NOMO-1 treated with dmso at 0.1 percent for 144 hours (cell line): ENCODE measurements at regions not wholly inside any gene's neighbourhood (a gene's known extent, or its start where the extent isn't known, plus 50 kb on each side); places are given as distances from the start of the nearest gene placed in this dataset.

Experiments used
- DNase-seq: peaks from one replicate; lab custom pipeline; 2025; ENCODE audit not compliant: unreplicated experiment; lab: John Stamatoyannopoulos, UW

GRCh38 chr16:73544826-73545225 is 496.9 kb upstream of the ZFHX3 start:
- no peak for DNase-seq

GRCh38 chr16:73543970-73544599 is 496.2 kb upstream of the ZFHX3 start:
- no peak for DNase-seq

GRCh38 chr16:73543331-73543969 is 495.5 kb upstream of the ZFHX3 start:
- no peak for DNase-seq

GRCh38 chr16:73542885-73543284 is 495.0 kb upstream of the ZFHX3 start:
- DNase-seq, result no peak

- DNase-seq, result no peak
Observed at GRCh38 chr16:73537921-73538320, 490.0 kb upstream of the ZFHX3 start.

GRCh38 chr16:73536931-73537330 is 489.0 kb upstream of the ZFHX3 start:
- DNase-seq, result no peak

- no peak for DNase-seq
Observed at GRCh38 chr16:73531021-73531420, 483.1 kb upstream of the ZFHX3 start.

- DNase-seq, result no peak
Observed at GRCh38 chr16:73530529-73530928, 482.6 kb upstream of the ZFHX3 start.

- DNase-seq, result no peak
Observed at GRCh38 chr16:73529303-73530012, 481.5 kb upstream of the ZFHX3 start.

- DNase-seq, result no peak
Observed at GRCh38 chr16:73527187-73527586, 479.3 kb upstream of the ZFHX3 start.

GRCh38 chr16:73526011-73526804 is 478.3 kb upstream of the ZFHX3 start:
- DNase-seq, result no peak

GRCh38 chr16:73523209-73523608 is 475.3 kb upstream of the ZFHX3 start:
- no peak for DNase-seq

- DNase-seq, result no peak
Observed at GRCh38 chr16:73521499-73521898, 473.6 kb upstream of the ZFHX3 start.

- no peak for DNase-seq
Observed at GRCh38 chr16:73515616-73516015, 467.7 kb upstream of the ZFHX3 start.

- no peak for DNase-seq
Observed at GRCh38 chr16:73510852-73511251, 462.9 kb upstream of the ZFHX3 start.

- DNase-seq, result no peak
Observed at GRCh38 chr16:73506568-73507056, 458.7 kb upstream of the ZFHX3 start.

- no peak for DNase-seq
Observed at GRCh38 chr16:73505577-73505976, 457.6 kb upstream of the ZFHX3 start.

- no peak for DNase-seq
Observed at GRCh38 chr16:73504591-73505575, 457.0 kb upstream of the ZFHX3 start.

GRCh38 chr16:73503093-73503492 is 455.2 kb upstream of the ZFHX3 start:
- no peak for DNase-seq

- no peak for DNase-seq
Observed at GRCh38 chr16:73499276-73499675, 451.3 kb upstream of the ZFHX3 start.
